Neural progenitor cell (in vitro differentiated cells): ENCODE measurements at regions not wholly inside any gene's neighbourhood (a gene's known extent, or its start where the extent isn't known, plus 50 kb on each side); places are given as distances from the start of the nearest gene placed in this dataset.

Experiments used
- CTCF ChIP-seq: fragments of 200-600 bp; sonication (generic); IDR thresholded peaks from 2 replicates; pipeline ENCODE4 v1.5.1; 2017; ENCODE audit warnings: antibody characterized with exemption, mild to moderate bottlenecking
- EZH2 ChIP-seq: fragments of 200-600 bp; sonication (generic); IDR thresholded peaks from 2 replicates; pipeline ENCODE4 v1.6.1; 2017; ENCODE audit warnings: antibody characterized with exemption, mild to moderate bottlenecking, moderate library complexity

- no peak for TF ChIP-seq CTCF
- no peak for TF ChIP-seq EZH2
Measured at GRCh38 chr12:67826148-67826547, 163.1 kb upstream of the IFNG-AS1 start.
